WTC11 (cell line): ENCODE measurements at regions not wholly inside any gene's neighbourhood (a gene's known extent, or its start where the extent isn't known, plus 50 kb on each side); places are given as distances from the start of the nearest gene placed in this dataset.

Experiments used
- MAX ChIP-seq: sonication (generic); formaldehyde crosslinking; IDR thresholded peaks from 2 replicates; pipeline ENCODE4 v1.8.0; 2022; ENCODE audit warnings: mild to moderate bottlenecking, missing genetic modification reagents
- MXD4 ChIP-seq: fragments of 250-450 bp; sonication (Bioruptor Pico); IDR thresholded peaks from 2 replicates; pipeline ENCODE4 v1.8.0; 2021; ENCODE audit warnings: mild to moderate bottlenecking, moderate library complexity, borderline replicate concordance
- SMAD3 ChIP-seq: sonication (generic); formaldehyde crosslinking; IDR thresholded peaks from 2 replicates; pipeline ENCODE4 v1.8.0; 2022; ENCODE audit warnings: missing genetic modification reagents, mild to moderate bottlenecking, borderline replicate concordance
- TP53 ChIP-seq: sonication (generic); formaldehyde crosslinking; IDR thresholded peaks from 2 replicates; pipeline ENCODE4 v1.8.1; 2023; ENCODE audit warnings: mild to moderate bottlenecking, missing genetic modification reagents
- USF2 ChIP-seq: sonication (generic); formaldehyde crosslinking; IDR thresholded peaks from 2 replicates; pipeline ENCODE4 v1.8.1; 2023; ENCODE audit warnings: mild to moderate bottlenecking, missing genetic modification reagents, moderate library complexity
- ZNF423 ChIP-seq: fragments of 250-450 bp; sonication (Bioruptor Pico); IDR thresholded peaks from 2 replicates; pipeline ENCODE4 v2.1.2; 2022; ENCODE audit warnings: mild to moderate bottlenecking, moderate library complexity
- TF ChIP-seq, protein P1 (sequence below): fragments of 200-600 bp; IDR thresholded peaks from 2 replicates; pipeline ENCODE4 v1.8.0; 2022; ENCODE audit warnings: antibody characterized with exemption
- TF ChIP-seq, protein P2 (sequence below): fragments of 250-450 bp; sonication (Bioruptor Pico); IDR thresholded peaks from 2 replicates; pipeline ENCODE4 v1.9.0; 2021; ENCODE audit warnings: moderate library complexity, mild to moderate bottlenecking, inconsistent platforms, borderline replicate concordance
- TF ChIP-seq, protein P3 (sequence below): sonication (generic); formaldehyde crosslinking; IDR thresholded peaks from 2 replicates; pipeline ENCODE4 v1.8.0; 2023; ENCODE audit warnings: missing genetic modification reagents, mild to moderate bottlenecking, borderline replicate concordance

DNA sequence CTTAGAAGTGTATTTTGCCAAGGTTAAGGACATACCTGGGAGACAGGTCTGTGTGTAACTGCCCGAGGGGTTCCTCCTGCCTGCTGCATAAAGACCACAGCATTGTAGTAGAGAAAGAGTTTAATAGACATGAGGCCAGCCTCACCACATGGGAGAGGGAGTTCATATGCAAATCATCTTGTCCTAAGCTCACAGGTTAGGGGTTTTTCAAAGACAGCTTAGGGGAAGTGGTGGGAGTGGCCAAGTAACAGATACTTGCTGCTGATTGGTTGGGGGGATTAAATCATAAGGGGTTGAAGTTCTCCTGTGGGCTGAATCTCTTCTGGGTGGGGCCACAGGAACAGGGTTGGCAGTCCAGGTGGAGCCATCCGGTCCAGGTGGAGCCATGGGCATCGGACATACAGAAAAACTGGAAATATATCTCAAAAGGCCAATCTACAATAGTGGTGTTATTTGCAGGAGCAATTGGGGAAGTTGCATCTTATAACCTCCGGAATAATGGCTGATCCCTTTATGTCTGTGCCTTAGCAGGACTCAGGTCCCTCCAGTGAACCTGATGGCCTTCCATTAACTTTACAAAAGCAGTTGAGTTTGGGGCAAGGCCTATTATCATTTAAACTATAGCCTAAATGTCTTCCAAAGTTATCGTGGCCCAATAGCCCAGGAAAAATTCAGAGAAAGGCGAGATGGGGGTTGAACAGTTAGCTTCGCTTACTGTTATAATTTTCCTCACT lies 86.0 kb upstream of the MFGE8 start:
- TF ChIP-seq USF2 (CRISPR knock-in tag): no peak
- no peak for TF ChIP-seq MXD4 (CRISPR knock-in tag)
- TF ChIP-seq, protein P1, sequence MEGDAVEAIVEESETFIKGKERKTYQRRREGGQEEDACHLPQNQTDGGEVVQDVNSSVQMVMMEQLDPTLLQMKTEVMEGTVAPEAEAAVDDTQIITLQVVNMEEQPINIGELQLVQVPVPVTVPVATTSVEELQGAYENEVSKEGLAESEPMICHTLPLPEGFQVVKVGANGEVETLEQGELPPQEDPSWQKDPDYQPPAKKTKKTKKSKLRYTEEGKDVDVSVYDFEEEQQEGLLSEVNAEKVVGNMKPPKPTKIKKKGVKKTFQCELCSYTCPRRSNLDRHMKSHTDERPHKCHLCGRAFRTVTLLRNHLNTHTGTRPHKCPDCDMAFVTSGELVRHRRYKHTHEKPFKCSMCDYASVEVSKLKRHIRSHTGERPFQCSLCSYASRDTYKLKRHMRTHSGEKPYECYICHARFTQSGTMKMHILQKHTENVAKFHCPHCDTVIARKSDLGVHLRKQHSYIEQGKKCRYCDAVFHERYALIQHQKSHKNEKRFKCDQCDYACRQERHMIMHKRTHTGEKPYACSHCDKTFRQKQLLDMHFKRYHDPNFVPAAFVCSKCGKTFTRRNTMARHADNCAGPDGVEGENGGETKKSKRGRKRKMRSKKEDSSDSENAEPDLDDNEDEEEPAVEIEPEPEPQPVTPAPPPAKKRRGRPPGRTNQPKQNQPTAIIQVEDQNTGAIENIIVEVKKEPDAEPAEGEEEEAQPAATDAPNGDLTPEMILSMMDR: no peak
- TF ChIP-seq TP53 (CRISPR knock-in tag): no peak
- peak; percentile 66; the same call in 1 of the 2 replicates for TF ChIP-seq MAX (CRISPR knock-in tag)
- TF ChIP-seq, protein P2, sequence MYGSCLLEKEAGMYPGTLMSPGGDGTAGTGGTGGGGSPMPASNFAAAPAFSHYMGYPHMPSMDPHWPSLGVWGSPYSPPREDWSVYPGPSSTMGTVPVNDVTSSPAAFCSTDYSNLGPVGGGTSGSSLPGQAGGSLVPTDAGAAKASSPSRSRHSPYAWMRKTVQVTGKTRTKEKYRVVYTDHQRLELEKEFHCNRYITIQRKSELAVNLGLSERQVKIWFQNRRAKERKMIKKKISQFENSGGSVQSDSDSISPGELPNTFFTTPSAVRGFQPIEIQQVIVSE (CRISPR knock-in tag): no peak
- no peak; the same call in 1 of the 2 replicates for TF ChIP-seq SMAD3 (CRISPR knock-in tag)
- no peak for TF ChIP-seq ZNF423
- TF ChIP-seq, protein P3, sequence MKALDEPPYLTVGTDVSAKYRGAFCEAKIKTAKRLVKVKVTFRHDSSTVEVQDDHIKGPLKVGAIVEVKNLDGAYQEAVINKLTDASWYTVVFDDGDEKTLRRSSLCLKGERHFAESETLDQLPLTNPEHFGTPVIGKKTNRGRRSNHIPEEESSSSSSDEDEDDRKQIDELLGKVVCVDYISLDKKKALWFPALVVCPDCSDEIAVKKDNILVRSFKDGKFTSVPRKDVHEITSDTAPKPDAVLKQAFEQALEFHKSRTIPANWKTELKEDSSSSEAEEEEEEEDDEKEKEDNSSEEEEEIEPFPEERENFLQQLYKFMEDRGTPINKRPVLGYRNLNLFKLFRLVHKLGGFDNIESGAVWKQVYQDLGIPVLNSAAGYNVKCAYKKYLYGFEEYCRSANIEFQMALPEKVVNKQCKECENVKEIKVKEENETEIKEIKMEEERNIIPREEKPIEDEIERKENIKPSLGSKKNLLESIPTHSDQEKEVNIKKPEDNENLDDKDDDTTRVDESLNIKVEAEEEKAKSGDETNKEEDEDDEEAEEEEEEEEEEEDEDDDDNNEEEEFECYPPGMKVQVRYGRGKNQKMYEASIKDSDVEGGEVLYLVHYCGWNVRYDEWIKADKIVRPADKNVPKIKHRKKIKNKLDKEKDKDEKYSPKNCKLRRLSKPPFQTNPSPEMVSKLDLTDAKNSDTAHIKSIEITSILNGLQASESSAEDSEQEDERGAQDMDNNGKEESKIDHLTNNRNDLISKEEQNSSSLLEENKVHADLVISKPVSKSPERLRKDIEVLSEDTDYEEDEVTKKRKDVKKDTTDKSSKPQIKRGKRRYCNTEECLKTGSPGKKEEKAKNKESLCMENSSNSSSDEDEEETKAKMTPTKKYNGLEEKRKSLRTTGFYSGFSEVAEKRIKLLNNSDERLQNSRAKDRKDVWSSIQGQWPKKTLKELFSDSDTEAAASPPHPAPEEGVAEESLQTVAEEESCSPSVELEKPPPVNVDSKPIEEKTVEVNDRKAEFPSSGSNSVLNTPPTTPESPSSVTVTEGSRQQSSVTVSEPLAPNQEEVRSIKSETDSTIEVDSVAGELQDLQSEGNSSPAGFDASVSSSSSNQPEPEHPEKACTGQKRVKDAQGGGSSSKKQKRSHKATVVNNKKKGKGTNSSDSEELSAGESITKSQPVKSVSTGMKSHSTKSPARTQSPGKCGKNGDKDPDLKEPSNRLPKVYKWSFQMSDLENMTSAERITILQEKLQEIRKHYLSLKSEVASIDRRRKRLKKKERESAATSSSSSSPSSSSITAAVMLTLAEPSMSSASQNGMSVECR (CRISPR knock-in tag): no peak
